ENCODE measurements at regions not wholly inside any gene's neighbourhood (a gene's known extent, or its start where the extent isn't known, plus 50 kb on each side); places are given as distances from the start of the nearest gene placed in this dataset.
A peak's percentile ranks its signal among the peaks of the same experiment; 100 is the strongest.

DNA sequence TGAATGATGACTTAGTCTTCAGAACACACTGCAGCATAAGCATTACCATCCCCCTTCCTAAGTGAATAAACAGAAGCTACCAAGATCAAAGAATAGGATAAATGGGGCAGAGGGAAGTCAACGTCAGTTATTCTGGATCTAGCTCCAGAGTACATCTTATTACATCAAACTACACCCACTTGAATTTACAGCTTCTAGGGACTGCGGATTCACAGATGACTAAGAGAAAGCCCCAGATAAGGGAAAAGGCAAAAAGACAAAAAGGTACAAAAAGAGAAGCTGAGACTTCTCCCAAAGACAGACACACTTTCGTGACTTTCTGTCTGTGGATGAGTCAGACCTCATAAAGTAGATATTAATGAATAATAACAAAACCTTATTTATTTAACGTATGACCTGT is 457.9 kb upstream of the BRINP1 start:
- intact Hi-C loops (cut with DNase I): no loop called here
- no peak for DNase-seq
- peak in 1 of 2 donors; percentile 16 for ATAC-seq

DNA sequence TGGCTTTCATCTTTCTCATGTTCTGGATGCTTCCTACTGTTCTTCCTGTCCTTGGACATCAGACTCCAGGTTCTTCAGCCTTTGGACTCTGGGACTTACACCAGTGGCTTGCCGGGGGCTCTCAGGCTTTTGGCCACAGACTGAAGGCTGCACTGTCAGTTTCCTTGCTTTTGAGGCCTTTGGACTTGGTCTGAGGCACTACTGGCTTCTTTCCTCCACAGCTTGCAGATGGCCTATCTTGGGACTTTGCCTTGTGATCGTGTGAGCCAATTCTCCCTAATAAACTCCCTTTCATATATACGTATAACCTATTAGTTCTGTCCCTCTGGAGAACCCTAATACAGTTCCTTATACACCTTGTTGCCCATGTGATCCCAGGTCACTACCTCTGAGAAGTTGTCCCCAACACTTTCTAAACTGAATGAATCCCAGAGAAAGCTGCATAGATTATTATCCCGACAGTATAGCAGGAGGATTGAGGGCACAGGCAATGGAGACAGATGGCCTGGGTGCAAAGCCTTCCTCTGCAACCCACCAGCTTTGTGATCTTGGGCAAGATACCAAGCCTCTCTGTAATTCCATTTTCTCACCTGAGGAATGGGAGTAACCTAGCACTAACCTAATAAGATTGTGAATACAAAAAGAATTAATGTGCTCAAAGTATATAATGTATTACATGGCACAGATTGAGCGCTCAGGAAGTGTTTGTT is 449.6 kb upstream of the BRINP1 start:
- ATAC-seq: no peak

DNA sequence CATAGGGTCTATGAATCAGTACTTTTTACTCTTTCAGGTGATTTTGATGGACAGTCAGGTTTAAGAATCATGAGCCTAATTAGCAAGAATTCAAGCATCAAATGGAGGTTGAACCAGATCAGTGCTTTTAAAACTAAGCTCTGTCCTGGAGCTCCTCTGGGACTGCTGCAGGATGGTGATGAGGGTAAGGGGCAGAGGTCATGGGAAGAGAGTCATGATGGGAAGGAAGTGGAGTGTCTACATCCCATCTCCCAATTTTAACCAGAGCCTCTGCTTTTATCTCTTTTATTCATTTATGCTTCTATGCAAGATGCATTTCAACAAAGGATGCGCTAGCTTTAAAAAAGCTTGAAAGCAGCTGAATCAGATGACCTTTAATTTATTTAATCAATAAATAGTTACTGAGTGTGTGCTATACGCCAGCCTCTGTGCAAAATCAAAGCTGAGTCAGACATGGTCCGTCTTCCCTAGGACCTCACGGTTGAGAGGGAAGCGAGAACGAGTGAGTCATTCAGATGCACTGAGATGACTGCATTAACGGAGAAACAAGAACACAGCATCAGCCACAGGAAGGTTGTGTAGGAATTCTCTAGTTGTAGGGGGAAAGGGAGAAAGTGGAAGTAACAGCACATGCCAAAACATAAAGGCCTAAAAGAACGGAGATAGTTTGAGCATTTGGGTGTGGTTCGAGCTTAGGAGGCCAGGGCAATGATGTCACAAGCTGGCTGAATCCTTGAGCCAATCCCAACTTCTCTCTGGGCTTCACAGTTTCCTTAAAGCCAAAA is 441.6 kb upstream of the BRINP1 start:
- peak; percentile 34 to 92 for ATAC-seq
- intact Hi-C loops (cut with DNase I): no loop called here
- DNase-seq: no peak

More for the DNA sequence above, 449.6 kb upstream of the BRINP1 start:
- DNase-seq: no peak
- intact Hi-C loops (cut with DNase I): no loop called here

DNA sequence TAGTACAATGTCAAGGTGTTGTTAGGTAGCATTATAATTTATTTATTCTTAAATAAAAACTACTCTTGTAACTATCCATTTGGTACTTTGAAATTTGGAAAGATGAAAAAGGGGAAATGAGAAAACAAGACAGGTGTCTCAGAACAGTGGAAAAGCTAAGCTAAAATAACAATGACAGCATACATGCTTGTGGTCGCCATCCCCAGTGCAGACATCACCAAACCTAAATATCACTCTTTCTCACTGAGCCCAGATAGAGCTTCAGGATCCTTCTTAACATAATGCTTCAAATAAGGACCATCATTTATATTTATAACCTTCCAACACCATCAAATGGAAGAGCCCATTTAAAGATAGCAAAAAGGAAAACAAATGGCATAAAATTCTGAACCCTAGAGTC is 434.4 kb upstream of the BRINP1 start:
- intact Hi-C loops (cut with DNase I): no loop called here
- ATAC-seq (no peak), DNase-seq (no peak)

DNA sequence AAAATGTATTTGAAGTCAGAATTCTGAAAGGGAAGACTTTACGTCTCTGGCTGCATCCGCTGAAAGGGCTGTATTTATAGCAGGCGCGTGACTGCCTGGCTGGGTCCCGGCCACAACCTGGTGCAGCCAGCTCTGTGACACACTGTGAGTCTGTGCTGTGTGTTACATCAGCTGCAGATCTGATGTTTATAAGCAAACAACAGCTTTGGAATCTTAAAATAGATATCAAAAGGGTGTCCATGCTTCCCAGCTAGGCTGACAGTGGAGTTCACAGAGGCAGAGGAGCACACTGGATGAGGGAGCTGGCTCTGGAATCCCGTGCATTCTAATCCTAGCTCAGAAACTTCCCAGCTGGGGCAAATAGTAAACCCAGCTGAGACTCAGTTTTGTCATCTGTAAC is 433.4 kb upstream of the BRINP1 start:
- intact Hi-C loops (cut with DNase I): no loop called here
- ATAC-seq (peak; percentile 70 to 86), DNase-seq (peak; percentile 60)

DNA sequence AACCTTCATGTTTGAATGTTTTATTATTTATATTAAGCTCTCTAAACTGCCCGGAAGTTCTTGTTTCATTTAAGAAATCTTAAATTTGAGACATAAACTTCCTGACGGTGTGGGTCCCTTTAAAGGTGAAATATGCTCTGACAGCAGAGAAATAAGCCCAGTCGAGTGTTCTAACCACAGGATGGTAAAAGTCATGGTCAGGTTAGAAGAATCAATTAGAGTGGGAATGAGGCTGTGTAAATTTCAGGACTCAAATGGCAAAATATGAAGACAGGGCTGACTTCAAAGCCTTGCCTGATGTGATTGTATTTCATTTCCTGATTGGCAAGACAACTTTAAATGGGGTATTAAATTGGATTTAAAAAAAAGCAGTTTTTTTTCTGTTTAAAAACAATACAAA is 432.9 kb upstream of the BRINP1 start:
- intact Hi-C loops (cut with DNase I): no loop called here
- ATAC-seq (no peak), DNase-seq (no peak)

DNA sequence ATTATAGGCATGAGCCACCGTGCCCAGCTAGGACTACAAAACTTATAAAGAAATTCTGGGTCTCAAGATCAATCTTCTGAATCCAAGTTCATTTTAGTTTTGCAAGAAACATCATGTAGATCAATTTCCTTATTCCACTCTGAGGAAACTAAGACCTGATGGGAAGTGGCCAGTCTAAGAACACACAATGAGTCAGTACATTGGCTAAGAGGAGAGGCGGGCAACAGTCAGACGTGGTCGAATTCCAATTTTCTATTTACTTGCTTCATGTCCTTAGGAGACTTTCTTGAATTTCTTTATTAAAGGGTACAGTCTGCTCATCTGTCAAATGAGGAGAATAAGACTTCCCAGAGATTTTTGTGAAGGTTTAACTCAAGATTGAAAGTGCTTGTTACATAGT is 432.1 kb upstream of the BRINP1 start:
- DNase-seq (no peak), ATAC-seq (peak in 1 of 2 donors; percentile 30)
- intact Hi-C loops (cut with DNase I): no loop called here

DNA sequence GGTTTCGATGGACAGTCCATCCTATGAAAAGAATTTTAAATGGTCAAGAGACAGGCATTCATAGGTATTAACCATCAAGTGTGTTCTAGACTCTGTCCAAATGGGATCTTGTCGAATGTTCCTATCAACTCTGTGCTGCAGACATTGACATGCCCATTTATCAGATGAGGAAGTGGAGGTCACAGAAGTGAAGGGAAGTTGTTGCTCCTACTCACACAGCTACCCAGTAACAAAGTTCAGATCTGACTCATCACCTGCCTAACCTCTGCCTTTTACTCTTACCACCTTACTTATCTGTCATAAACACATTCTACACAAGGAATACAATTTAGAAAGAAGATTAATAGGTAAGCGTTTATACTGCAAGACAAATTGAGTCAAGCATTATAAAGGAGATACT is 426.2 kb upstream of the BRINP1 start:
- intact Hi-C loops (cut with DNase I): no loop called here
- ATAC-seq: no peak
- DNase-seq: no peak

DNA sequence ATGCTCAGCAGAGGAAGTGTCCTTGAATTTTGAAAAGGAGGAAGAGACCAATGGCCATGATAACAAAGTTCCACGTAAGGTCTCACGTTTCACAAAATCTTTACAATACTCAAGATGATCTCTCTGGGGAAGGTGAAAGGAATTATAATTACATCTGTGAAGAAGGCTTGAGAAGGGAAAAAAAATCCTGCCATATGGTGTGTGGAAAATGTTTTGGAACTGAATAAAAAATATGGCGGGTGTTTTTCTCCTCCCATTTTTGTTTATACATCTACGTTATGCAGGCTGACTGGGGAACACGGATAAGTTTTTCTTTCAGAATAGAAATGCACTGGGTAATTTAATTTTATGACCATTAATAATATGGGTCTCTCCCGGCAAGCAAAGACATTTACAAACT is 425.6 kb upstream of the BRINP1 start:
- ATAC-seq (no peak), DNase-seq (no peak)
- intact Hi-C loops (cut with DNase I): no loop called here

DNA sequence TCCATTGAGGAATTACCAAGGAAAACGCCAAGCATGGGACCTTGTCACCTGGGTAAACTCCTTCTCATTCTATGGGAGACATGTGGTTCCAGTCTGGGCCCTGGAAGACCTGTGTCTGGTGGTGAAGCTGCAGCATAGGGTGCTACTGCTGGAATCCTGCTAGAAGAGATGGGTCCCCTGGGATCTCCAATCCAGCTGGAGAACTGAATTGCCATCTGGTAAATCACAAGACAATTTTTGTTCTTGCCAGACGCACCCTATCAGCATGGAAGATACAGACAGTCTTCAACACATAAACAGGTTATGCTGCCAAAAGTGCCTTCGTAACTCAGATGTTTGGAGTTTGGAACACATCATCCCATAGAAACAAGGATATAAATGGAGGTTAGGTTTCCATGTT is 424.0 kb upstream of the BRINP1 start:
- no peak for DNase-seq
- peak in 1 of 2 donors; percentile 23 for ATAC-seq
- intact Hi-C loops (cut with DNase I): no loop called here

DNA sequence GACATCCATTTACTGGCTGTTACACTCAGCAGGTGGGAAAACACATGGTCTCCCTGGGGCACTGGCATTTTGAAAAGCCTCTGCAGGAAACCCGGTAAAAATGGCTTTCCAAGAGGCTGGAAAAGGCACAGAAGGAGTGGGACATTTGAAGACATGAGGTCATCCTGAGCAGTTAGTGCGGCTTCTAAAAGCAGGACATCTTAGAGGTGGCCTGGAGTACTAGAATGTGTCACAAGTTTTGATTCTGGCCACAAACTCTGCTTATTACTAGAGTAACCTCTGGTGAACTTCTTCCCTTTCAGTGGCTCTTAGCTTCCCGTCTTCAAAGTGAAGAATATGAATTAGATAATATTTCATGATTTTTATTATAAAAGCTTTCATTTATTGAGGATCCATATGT is 423.0 kb upstream of the BRINP1 start:
- ATAC-seq (no peak), DNase-seq (no peak)
- intact Hi-C loops (cut with DNase I): no loop called here

DNA sequence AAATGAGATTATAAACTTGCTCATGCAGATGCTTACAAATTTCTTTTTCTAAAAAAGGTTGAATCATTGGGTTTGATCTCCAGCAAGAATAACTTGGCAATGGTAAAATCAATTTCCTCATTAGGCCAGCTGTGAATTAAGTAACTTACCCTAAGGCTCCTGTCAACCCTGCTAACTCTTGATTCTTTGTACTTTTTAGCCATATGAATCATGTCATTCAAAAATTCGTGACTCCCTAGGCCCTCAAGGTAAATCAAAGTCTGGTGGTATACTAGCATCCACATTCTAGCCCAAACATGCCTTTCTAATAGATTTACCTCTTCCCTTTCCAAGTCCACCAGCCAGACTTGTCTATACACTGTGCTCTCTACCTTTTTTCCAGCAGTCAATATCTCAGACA is 420.8 kb upstream of the BRINP1 start:
- no peak for DNase-seq
- ATAC-seq: no peak
- intact Hi-C loops (cut with DNase I): no loop called here

DNA sequence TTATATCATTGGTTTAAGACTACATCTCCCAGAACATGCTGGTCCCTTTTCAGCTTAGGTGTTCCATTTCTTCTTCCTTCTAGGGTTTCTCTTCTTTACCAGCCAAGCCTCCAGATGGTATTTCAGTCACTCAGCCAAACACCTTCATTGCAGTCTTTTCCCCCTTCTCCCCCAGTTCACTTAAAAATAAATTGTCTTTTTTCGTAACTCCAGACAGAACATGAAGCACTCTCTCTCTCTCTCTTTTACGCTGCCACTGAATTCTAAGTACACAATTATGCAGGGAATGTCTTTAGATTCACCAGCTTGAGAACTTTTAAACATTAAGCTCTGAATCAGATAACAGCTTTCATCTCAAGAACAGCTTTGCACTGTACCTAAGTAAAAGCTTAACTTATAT is 419.7 kb upstream of the BRINP1 start:
- ATAC-seq (no peak), DNase-seq (no peak)
- intact Hi-C loops (cut with DNase I): no loop called here

DNA sequence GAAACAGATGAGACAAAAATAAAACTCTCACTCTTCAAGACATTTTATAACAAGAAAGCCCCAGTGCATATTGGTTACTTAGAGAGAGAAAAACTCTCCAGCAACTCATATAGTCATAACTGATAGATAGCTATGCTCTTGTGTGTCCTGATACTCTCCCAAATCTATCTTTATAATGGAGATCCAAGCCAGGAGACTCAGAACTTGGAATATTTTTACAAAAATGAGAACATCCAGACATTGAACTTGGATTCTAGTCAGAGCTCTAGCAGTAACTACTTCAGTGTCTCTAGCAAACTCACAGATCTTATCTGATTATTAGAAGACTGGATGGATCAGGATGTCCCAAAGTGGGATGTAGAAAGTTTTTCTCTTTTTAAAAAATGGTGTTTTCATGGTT is 412.7 kb upstream of the BRINP1 start:
- intact Hi-C loops (cut with DNase I): no loop called here
- ATAC-seq (no peak), DNase-seq (no peak)

DNA sequence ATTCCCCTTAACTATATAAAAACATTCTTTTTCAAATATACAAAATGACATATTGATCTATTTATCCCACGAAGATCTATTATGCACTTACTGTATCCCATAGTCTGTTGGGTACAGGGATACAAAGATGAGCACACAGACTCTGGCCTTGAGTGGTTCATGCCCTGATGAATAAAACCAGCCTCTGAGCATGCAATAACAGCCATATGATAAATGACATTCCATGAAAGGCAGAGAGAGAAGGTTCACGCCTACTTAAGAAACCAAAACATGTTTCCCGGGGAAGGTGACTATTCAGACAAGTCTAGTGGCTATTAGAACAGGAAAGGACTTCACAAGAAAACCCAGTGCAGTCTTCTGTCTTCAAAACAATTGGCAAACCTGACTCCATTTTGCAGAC is 406.2 kb upstream of the BRINP1 start:
- intact Hi-C loops (cut with DNase I): no loop called here
- no peak for DNase-seq
- ATAC-seq: no peak

DNA sequence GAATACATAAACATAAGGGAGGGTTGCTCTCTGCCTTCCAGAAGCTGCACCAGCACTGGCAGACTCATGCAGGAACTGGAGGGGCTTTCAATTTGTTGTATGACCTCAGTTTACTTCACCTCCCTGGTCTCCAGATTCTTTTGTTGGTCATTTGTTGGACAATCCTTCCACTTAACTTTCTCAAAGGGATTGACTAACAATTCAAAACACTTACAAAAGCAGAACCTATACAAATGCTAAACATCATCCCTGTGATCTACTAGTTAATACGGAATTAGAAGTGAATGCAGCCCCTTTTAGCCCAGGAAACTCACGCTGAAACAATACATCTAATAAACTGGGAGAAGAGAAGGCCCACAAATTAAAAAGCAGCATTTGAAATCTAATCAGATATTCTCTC is 404.6 kb upstream of the BRINP1 start:
- ATAC-seq (no peak), DNase-seq (no peak)
- intact Hi-C loops (cut with DNase I): no loop called here

DNA sequence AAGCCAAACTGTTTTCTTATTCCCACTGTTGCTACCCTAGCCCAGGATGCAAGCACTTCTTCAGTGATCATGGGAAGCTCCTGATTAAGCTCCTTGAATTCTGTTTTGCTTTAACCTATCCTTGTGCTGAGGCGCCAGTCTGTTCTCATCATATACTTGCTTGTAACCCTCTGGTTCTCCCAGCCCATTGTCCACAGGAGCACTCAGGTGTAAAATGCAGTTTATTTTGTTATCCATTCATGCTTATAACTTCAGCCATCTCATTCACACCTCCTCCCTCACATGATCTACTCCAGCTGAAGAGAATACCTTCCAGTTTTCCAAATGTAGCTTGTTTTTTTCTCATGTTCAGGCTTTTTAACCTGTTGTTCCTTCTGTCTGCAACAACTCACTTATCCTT is 402.1 kb upstream of the BRINP1 start:
- intact Hi-C loops (cut with DNase I): no loop called here
- no peak for DNase-seq
- ATAC-seq: no peak

DNA sequence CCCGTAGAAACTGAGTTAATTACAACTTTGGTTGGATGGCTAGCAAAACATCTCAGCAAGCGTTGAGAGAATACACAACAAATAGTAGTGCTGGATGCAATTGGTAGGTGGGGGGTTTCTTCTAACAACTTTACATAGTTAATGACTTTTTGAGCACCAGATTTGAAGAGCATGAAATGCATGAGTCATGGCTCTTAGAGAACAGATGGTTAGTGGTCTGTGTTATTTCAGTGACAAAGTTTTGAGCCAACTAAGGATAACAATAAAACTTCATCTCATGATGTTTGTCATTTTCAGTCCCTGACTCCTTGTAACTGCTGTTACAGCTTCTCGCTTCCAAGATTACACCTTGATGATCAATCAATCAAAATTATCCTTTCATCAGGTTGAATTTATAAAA is 399.0 kb upstream of the BRINP1 start:
- DNase-seq (no peak), ATAC-seq (no peak)
- intact Hi-C loops (cut with DNase I): no loop called here

DNA sequence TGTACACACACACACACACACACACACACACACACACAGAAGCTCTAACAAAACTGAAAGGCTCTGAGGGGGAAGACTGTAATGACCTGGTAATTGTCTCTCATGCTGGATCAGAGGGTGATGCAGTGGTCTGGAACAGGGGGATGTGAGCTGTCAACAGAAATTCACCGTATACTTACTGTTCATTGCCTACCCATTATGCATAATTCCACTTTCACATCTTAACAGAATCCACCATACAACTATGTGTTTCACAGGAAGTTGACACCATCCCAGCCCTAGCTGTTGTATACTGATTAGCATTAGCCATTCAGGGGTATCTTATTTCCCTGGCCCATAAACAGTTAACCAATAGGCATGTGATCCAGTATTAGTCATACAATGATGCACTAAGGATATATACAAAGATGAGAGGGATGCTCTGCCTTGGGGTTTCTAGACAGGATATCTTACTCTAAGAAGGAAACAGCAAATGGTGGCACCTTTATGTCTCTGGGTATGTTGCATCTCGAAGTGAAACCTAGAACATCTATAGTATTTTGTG is 396.5 kb upstream of the BRINP1 start:
- DNase-seq (no peak), ATAC-seq (no peak)
- intact Hi-C loops (cut with DNase I): no loop called here

DNA sequence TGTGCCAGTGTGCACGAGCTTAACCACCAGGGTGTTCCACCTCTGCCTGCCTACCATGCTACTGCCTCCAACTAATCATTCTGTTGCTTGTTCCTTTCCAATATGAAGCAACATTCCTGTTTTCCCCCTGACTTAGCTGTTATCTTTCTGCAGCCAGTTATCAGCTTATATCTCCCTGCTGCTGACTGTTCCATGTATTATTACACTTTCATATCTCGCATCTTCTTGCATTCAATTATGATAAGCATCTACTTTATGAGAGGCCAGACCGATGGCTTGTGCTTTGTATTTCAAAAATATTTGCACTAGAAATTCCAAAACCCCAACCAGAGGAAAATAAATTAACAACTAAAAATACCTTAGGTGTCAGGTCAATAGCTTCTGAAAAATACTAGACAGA is 394.0 kb upstream of the BRINP1 start:
- intact Hi-C loops (cut with DNase I): no loop called here

DNA sequence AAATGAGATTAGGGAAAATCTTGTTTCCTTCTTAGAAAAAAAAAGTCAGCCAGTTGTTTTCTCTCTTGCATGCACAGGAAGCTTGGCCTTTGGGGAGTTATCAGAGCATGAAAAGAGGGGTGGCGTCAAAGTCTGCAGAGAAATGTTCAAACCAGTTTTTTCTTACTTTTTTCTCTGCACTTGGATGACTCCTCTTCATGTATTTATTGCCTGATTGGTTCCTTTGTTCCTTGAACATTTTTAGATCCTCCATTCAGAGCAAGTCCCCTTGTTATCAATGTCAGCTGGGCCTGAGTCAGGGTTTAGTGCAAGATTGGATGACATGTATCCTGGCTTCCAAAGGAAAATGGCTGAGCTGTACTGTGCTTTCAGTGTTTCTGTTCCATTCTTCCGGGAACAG is 392.6 kb upstream of the BRINP1 start:
- intact Hi-C loops (cut with DNase I): no loop called here
- DNase-seq: no peak
- no peak for ATAC-seq

More for the DNA sequence above, 394.0 kb upstream of the BRINP1 start:
- DNase-seq: no peak
- no peak for ATAC-seq

All from left cardiac atrium (tissue), 4 donors.